ENCODE measurements at regions not wholly inside any gene's neighbourhood (a gene's known extent, or its start where the extent isn't known, plus 50 kb on each side); places are given as distances from the start of the nearest gene placed in this dataset.

- TF ChIP-seq CTCF (IDR thresholded peaks at IDR 0.05; ENCODE audit: extremely low read depth in 1 of 2, insufficient read depth in 1 of 2, low read depth in 1 of 2, low read length in 2 of 2) (no peak), EZH2 (IDR thresholded peaks at IDR 0.05; ENCODE audit: borderline replicate concordance, low read depth, low read length, severe bottlenecking) (no peak), JUN (IDR thresholded peaks at IDR 0.05; ENCODE audit: borderline replicate concordance, insufficient read depth, insufficient read length, low read depth) (no peak), POLR2A (IDR thresholded peaks at IDR 0.05; ENCODE audit: low read depth, low read length) (no peak), GATA2 (IDR thresholded peaks at IDR 0.05; ENCODE audit: insufficient read depth, insufficient read length, low read depth, low read length) (no peak), POLR2AphosphoS5 (IDR thresholded peaks at IDR 0.05; ENCODE audit: insufficient read depth, low read depth, low read length) (no peak), MAX (IDR thresholded peaks at IDR 0.05; ENCODE audit: insufficient read depth, insufficient read length) (no peak)
Measured at GRCh38 chr3:197369545-197369944, 71.1 kb upstream of the DLG1 start.

Measured in endothelial cell of umbilical vein (primary cell).